Heart right ventricle (tissue), 16 donors: ENCODE measurements at regions not wholly inside any gene's neighbourhood (a gene's known extent, or its start where the extent isn't known, plus 50 kb on each side); places are given as distances from the start of the nearest gene placed in this dataset.

Source experiments
- ATAC-seq, 8 donors: fragments of 200-7000 bp; cut with Tn5 transposase; one replicate each; pipeline ENCODE4 v1.9.1; 2020; ENCODE audit warnings: mild to moderate bottlenecking in 8 of 8, moderate library complexity in 8 of 8, moderate number of reproducible peaks in 1 of 8
- DNase-seq, 2 donors: peaks; one replicate each; pipeline ENCODE4 v3.0.0-alpha.2; 2020
- H3K27ac ChIP-seq, 10 donors: fragments of 200-600 bp; sonication (generic) in 2 of 10; one replicate each; pipeline versions ENCODE4 v1.5.0 to v1.8.0; 2020 to 2022; ENCODE audit warnings: mild to moderate bottlenecking in 3 of 10
- H3K27me3 ChIP-seq, 7 donors: fragments of 200-600 bp; one replicate each; pipeline ENCODE4 v1.8.0; 2021 to 2022; ENCODE audit warnings: mild to moderate bottlenecking in 2 of 7
- H3K36me3 ChIP-seq, 9 donors: fragments of 200-600 bp; sonication (generic) in 1 of 9; one replicate each; pipeline versions ENCODE4 v1.5.0 to v1.8.0; 2020 to 2022; ENCODE audit warnings: mild to moderate bottlenecking in 2 of 9
- H3K4me1 ChIP-seq, 9 donors: fragments of 200-600 bp; sonication (generic) in 1 of 9; one replicate each; pipeline versions ENCODE4 v1.5.0 to v1.8.0; 2020 to 2022; ENCODE audit warnings: mild to moderate bottlenecking in 4 of 9
- H3K4me3 ChIP-seq, 10 donors: fragments of 200-600 bp; sonication (generic) in 2 of 10; one replicate each; pipeline versions ENCODE4 v1.5.0 to v1.8.0; 2020 to 2022; ENCODE audit warnings: mild to moderate bottlenecking in 7 of 10, moderate library complexity in 2 of 10
- H3K9me3 ChIP-seq, 11 donors: fragments of 200-600 bp in 10 of 11; sonication (generic) in 2 of 11; one replicate each; pipeline versions ENCODE4 v1.5.0 to v1.8.0; 2013 to 2022; ENCODE audit warnings: mild to moderate bottlenecking in 2 of 11, control low read depth in 1 of 11, moderate library complexity in 1 of 11
- WGBS, 2 donors: extraction: QIAGEN DNeasy Blood & Tissue Kit; methylation state at CpG; one replicate each; pipeline ENCODE4 v1.1.7; 2013; ENCODE audit warnings: inconsistent platforms in 1 of 2; 5-methylcytosine and 5-hydroxymethylcytosine counted together
- intact Hi-C, 10 donors: fragments of 100-400 bp; cut with DNase I; formaldehyde crosslinking; loops; one replicate each; pipeline versions ENCODE4 v1.11.1 to v1.14.2; 2022
- TF ChIP-seq, protein P1 (sequence below), 9 donors: fragments of 200-600 bp; sonication (generic) in 2 of 9; IDR thresholded peaks; one replicate each; pipeline versions ENCODE4 v1.5.0 to v1.8.0; 2021 to 2022; ENCODE audit warnings: antibody characterized with exemption in 9 of 9, mild to moderate bottlenecking in 5 of 9, moderate library complexity in 1 of 9
- donor health status: Arrhythmogenic right ventricular cardiomyopathy.
- donor health status: ischemic (EF 13 %, LVEDD 7.1; RV severe dilation, severe dysfunction).
- donor health status: healthy with polysubstance abuse.
- donor health status: DM: no; HTN: yes; CAD: no.
- donor health status: DM: no; HTN: no; CAD: no.
- donor health status: ischemic (EF 25% LVEDD 6.9; RV normal size, moderate dysfunction).
- donor health status: ischemic (EF 25% LVEDD 5.7; RV mildly dilated, moderate dysfunction).
- donor health status: healthy.
- donor health status: DM: yes; HTN: yes; CAD: no.
- donor health status: Ischemic cardiomyopathy.
- donor health status: ischemic (EF 35%, LVEDD 5.7; RV mildly dilated, moderate dysfunction).
- donor health status: nonischemic (EF 11% LVEDD 7.7; RV severe dilation, severe dysfunction).
- donor health status: DM: yes; HTN: yes; CAD: no.
- donor health status: PGD.
- donor health status: ischemic (EF 29% LVEDD 5.4; RV normal size, mild dysfunction).
- donor health status: nonischemic (EF 23%, LVEDD 6.1; RV moderate dilation, normal function).

DNA sequence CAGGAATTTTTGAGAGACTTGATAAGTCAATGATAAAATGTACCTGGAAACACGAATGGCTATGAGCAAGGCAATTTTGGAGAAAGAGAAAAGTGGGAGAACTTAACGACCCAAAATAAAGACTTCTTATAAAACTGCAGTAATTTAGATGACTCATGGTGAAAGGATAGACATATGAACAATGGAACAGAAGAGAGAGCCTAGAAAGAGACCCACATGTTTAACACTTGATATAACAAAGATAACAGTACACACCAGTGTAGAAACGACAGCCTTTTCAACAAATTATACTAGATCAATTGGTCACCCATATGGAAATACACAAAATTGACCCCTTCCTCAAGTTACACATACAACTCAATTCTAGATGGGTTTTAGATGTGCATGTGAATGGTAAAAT is 117.5 kb upstream of the GALNT2 start:
- no peak for DNase-seq
- WGBS, 2 donors = 74 to 77% methylated on average over 3 of the region's 3 CpGs
- intact Hi-C loops = no loop called here

DNA sequence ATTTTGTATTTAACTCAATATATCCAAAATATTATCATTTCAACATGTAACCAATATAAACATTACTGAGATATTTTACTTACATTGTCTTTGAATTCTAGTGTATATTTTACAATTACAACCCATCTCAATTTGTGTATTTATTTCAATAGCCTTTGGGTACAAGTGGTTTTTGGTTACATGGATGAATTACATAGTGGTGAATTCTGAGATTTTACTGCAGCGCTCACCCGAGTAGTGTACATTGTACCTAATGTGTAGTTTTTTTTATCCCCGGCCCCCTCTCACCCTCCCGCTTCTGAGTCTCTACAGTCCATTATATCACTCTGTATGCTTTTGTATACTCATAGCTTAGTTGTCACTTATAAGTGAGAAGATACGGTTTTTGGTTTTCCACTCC is 117.0 kb upstream of the GALNT2 start:
- WGBS, 2 donors = 91 to 96% methylated on average over 5 of the region's 5 CpGs
- no peak for DNase-seq

More for the DNA sequence above, 117.5 kb upstream of the GALNT2 start:
- Histone ChIP-seq H3K4me3 (no peak overlapping the region), H3K9me3 (no peaks in the 10 kb centered on the region), H3K36me3 (no peaks in the 10 kb centered on the region), H3K27ac (no peak overlapping the region), H3K27me3 (no peaks in the 10 kb centered on the region), H3K4me1 (no peaks in the 10 kb centered on the region)
- ATAC-seq = no peak
- TF ChIP-seq, protein P1, sequence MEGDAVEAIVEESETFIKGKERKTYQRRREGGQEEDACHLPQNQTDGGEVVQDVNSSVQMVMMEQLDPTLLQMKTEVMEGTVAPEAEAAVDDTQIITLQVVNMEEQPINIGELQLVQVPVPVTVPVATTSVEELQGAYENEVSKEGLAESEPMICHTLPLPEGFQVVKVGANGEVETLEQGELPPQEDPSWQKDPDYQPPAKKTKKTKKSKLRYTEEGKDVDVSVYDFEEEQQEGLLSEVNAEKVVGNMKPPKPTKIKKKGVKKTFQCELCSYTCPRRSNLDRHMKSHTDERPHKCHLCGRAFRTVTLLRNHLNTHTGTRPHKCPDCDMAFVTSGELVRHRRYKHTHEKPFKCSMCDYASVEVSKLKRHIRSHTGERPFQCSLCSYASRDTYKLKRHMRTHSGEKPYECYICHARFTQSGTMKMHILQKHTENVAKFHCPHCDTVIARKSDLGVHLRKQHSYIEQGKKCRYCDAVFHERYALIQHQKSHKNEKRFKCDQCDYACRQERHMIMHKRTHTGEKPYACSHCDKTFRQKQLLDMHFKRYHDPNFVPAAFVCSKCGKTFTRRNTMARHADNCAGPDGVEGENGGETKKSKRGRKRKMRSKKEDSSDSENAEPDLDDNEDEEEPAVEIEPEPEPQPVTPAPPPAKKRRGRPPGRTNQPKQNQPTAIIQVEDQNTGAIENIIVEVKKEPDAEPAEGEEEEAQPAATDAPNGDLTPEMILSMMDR (IDR thresholded peaks at IDR 0.05) = no peak

DNA sequence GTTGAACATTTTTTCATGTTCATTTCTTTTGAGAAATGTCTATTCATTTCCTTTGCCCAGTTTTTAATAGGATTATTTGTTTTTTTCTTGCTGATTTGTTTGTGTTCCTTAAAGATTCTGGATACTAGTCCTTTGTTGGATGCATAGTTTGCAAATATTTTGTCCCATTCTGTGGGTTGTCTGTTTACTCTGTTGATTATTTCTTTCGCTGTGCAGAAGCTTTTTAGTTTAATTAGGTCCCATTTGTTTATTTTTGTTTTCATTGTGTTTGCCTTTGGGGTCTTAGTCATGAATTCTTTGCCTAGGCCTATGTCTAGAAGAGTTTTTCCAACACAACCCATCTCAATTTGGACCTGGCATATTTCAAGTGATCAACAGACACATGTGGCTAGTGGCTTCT is 116.1 kb upstream of the GALNT2 start:
- no peak overlapping the region for H3K4me3 ChIP-seq
- DNase-seq = no peak
- intact Hi-C loops = no loop called here
- no peaks in the 10 kb centered on the region for H3K9me3 ChIP-seq
- no peak for ATAC-seq
- no peaks in the 10 kb centered on the region for H3K36me3 ChIP-seq
- 80 to 94% methylated on average over 1 of the region's 1 CpG for WGBS, 2 donors
- H3K4me1 ChIP-seq = no peaks in the 10 kb centered on the region
- H3K27me3 ChIP-seq = no peaks in the 10 kb centered on the region
- TF ChIP-seq, protein P1 (IDR thresholded peaks at IDR 0.05) = no peak
- no peak overlapping the region for H3K27ac ChIP-seq

More for the DNA sequence above, 117.0 kb upstream of the GALNT2 start:
- no peaks in the 10 kb centered on the region for H3K36me3 ChIP-seq
- no peak overlapping the region for H3K4me3 ChIP-seq
- TF ChIP-seq, protein P1 (IDR thresholded peaks at IDR 0.05) = no peak
- H3K27ac ChIP-seq = no peak overlapping the region
- no peaks in the 10 kb centered on the region for H3K4me1 ChIP-seq
- intact Hi-C loops = no loop called here
- H3K27me3 ChIP-seq = no peaks in the 10 kb centered on the region
- no peaks in the 10 kb centered on the region for H3K9me3 ChIP-seq
- ATAC-seq = no peak

DNA sequence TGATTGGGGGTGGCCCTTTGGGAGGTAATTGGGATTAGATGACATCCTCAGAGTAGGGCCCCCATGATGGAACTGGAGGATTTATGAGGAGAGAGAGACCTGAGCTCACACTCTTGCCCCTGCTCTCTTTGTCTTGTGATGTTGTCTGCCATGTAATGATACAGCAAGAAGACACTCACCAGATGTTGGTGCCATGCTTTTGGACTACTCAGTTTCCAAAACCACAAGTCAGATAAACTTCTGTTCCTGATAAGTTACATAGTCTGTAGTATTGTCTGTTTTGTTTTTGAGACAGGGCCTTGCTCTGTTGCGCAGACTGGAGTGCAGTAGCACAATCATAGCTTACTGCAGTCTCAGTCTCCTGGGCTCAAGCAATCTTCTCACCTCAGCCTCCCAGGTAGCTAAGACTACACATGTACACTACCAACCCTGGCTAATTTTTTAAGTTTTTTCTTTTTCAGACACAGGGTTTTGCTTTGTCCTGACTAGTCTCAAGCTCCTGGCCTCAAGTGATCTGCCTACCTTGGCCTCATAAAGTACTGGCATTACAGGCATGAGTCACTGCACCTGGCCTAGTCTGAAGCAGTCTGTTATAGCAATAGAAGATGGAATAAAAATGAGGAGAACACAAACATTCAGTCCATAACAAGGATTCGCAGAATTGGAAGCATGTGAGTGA is 115.0 kb upstream of the GALNT2 start:
- Histone ChIP-seq H3K27ac (no peak overlapping the region), H3K9me3 (no peaks in the 10 kb centered on the region), H3K4me1 (no peaks in the 10 kb centered on the region), H3K36me3 (no peaks in the 10 kb centered on the region), H3K27me3 (no peaks in the 10 kb centered on the region), H3K4me3 (no peak overlapping the region)
- DNase-seq (no peak), ATAC-seq (no peak)
- TF ChIP-seq, protein P1 (IDR thresholded peaks at IDR 0.05) = no peak
- intact Hi-C loops = no loop called here
- 92 to 94% methylated on average over 2 of the region's 2 CpGs for whole genome bisulfite sequencing, 2 donors
